Activated CD8-positive, alpha-beta memory T cell treated with anti-CD3 and anti-CD28 coated beads for 1 hour (primary cell): ENCODE measurements at regions not wholly inside any gene's neighbourhood (a gene's known extent, or its start where the extent isn't known, plus 50 kb on each side); places are given as distances from the start of the nearest gene placed in this dataset.

Source experiments
- DNase-seq, 2 donors: peaks; one replicate each; pipeline ENCODE4 v3.0.0-alpha.2; 2020; ENCODE audit warnings: low read depth in 1 of 2; ENCODE audit errors: extremely low read depth in 1 of 2

DNA sequence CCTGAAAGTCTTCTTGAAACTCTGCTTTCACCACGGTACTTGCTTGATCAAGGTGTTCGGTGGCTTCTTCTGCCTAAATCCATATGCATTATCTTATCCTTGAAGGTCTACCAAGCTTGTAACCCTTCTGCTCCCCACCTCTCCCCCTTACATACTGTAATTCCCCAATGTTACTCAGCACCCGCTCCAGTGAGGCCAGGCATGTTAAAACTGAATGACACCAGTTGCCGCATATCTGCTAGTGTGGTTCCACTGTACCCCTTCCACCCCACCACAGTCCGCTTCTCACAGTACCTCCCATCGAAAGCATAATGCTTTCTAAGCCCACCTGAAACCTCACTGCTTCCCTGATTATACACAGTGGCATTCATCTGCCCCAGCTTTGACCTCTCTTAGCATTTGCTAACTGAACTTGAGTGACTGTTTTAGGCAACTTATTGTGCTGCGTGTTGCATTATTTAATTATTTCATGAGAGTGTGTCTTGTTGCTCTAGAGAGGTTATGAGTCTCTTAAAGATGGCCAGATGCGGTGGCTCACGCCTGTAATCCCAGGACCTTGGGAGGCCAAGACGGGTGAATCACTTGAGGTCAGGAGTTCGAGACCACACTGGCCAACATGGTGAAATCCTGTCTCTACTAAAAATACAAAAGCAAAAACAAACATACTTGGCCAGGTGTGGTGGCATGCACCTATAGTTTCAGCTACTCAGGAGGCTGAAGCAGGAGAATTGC lies 87.6 kb upstream of the MBNL2 start:
- DNase-seq, result no peak

DNA sequence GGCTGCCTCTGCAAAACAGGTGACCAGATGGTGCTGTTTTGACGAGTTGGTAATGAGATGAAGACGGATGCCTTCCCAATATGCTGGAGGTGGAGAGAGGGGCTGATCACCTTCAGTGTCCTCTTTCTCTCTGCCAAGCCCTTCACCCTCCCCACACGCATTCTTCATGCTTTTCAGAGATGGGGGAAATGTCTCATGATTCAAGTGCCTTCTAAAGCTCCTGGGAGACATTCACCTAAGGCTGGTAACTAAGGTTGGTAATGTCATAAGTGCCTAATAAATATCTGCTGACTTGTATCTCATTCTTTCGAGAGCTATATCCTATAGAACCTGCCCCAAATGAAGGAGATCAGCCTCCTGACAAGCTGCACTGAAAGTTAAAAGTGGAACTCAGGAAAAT lies 86.2 kb upstream of the MBNL2 start:
- DNase-seq, result no peak

DNA sequence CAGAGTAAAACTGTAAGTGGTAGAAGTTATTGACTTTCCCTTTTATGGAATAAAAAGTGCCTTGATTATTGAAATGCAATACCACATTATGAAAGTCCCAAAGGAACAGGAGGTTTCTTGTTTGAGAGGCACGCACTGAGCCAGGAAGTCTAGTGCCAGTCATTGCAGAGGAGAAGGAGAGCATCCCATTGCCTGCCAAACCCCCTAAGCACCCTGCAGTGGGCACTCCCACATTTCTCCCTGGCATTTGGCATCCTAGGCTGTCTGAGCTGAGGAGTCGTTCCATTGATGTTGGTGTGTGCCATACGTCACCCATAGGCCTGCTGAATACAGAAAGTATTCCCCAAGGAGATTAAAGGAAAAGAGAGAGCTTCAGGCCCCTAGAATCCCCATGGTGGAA lies 85.7 kb upstream of the MBNL2 start:
- no peak for DNase-seq

GRCh38 chr13:97139691-97140090 lies 82.4 kb upstream of the MBNL2 start:
- no peak for DNase-seq

DNA sequence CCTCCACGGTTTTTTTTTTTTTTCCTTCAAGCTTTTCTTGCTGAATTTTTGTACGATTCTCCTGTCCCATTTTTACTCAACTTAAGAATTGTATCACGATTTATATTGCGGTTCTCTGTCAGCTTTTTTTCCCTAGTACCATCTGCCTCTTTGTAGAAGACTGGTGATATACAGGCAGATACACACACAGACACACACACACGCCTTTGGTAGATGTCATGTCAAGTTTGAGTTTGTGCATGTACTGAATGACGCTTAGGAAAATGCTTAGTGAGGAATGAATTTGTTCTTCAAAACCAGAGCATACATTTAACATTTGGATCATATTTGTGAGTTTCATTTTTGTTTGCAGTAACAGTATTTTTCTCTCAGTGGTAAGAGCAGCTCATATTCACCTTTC lies 82.0 kb upstream of the MBNL2 start:
- no peak for DNase-seq

- DNase-seq, result no peak
These were observed 81.5 kb upstream of the MBNL2 start for GRCh38 chr13:97140611-97141010.

- no peak for DNase-seq
These were observed 81.0 kb upstream of the MBNL2 start for GRCh38 chr13:97141097-97141496.

- no peak for DNase-seq
These were observed 80.5 kb upstream of the MBNL2 start for GRCh38 chr13:97141564-97142005.

- DNase-seq, result no peak
These were observed 79.7 kb upstream of the MBNL2 start for GRCh38 chr13:97142452-97142851.

DNA sequence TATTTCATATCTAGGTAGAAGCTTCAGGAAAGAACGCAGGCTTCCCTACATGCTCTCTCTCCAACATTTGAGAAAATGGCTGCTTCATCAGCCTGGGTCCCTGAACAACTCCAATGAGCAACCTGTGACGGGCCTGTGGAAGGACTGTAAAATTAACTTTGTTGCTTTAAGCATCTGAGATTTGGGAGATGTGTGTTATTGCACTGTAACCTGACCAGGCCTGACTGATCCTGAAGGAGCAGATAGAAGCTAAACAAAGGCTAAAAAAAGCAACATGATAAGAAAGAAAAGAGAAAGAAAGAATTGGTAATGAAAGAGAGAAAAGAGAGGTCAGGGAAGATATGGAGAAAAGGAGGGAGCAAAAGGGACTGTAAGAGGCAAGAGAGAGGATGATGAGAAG lies 77.1 kb upstream of the MBNL2 start:
- no peak for DNase-seq

GRCh38 chr13:97148894-97149293 lies 73.2 kb upstream of the MBNL2 start:
- DNase-seq, result no peak

GRCh38 chr13:97160421-97160820 lies 61.7 kb upstream of the MBNL2 start:
- DNase-seq, result no peak

- DNase-seq, result no peak
These were observed 60.4 kb upstream of the MBNL2 start for GRCh38 chr13:97161582-97162231.

DNA sequence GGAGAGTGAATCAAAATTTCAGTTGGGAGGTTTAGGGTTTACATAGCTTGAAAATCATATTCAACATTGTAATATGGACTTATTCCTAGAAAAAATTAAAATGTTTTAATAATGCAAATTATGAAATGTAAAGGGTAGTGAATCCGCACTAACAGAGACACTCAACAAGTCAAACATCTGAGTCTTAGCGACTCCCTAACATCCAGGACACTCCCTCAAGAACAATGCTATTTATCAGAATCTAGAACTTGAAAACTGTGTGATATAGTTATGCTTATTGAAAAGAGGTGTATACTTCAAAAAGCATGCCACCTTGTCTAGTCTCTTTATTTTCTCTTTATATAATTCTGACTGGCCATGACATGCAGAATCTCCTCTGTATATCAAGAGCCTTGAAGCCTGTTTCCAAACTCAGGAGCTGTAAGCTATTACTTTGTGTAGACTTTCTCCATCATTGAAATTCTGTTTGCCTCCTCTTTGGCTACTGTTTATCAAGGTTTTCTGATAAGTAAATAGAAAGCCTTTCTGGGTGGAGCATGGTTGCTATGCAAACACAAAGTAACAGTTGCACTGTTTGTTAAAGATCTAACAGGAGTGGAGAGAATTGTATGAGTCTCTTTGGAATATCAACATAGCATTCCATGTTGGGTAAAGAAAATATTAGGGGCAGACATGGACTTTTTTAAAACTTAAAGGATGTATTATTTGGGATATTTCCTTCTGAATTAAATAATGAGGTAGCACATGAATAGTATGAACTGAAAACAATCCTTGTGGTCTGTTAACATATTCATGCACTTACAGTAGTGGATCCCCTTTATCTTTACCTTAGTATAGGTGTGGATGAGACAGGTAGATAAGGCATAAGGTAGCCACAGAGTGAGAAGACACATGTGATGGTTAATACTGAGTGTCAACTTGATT lies 56.4 kb upstream of the MBNL2 start:
- DNase-seq, result no peak

- DNase-seq, result no peak
These were observed 51.0 kb upstream of the MBNL2 start for GRCh38 chr13:97171136-97171535.
